ENCODE measurements at regions not wholly inside any gene's neighbourhood (a gene's known extent, or its start where the extent isn't known, plus 50 kb on each side); places are given as distances from the start of the nearest gene placed in this dataset.
"Not testable (repeated sequence)": the region's sequence is repeated elsewhere in the genome, so short reads cannot be mapped to it uniquely, and the experiment has no call there.

DNA sequence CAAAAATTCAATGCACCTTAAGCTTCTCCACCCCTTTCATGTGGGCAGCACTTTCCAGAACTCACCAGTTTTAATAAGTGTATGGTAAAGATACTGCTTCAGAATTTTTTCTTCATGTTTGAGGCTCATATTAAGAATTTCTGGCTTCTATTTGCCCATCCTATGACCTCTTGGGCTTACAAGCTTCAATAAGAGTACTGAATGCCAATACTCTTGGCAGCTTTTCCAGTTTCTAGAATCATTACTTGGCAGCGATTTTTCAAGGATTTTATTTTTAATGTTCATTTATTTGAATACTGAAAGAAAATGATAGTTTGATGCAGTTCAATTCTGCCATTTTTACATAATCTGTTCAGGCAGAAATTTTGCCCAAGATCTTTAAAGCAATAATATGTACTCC is 242.1 kb upstream of the KCND2 start:
- no peak for DNase-seq

DNA sequence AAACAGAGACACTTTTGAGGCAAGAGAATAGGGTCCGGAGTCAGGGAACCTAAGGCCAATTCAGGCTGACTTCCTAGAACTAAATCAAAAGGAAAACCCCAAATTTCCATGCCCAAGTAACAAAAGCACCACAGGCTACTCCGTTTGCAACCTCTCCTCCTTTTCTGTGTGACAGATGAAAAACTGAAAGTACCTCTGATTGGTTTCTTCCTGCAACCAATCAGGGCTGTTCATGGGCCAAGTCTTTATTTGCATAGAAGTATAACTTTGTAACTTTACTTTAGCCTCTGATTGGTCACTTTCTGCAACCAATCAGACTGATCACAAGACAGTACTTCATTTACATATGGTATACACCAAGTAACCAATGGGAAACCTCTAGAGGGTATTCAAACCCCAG is 239.9 kb upstream of the KCND2 start:
- DNase-seq: peak in 1 of 14 donors; percentile 4

DNA sequence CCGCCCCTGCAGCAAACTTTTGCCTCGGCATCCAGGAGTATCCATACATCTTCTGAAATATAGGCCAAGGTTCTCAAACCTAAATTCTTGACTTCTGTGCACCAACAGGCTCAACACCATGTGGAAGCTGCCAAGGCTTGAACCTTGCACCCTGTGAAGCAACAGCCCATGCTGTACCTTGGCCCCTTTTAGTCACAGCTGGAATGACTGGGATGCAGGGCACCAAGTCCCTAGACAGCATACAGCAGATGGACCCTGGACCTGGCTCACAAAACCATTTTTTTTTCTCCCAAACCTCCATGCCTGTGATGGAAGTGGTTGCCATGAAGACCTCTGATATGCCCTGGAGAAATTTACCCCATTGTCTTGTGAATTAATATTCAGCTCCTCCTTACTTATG is 233.8 kb upstream of the KCND2 start:
- DNase-seq: no peak

- DNase-seq: no peak
Measured at GRCh38 chr7:120041798-120042197, 231.2 kb upstream of the KCND2 start.

GRCh38 chr7:120043250-120043649 is 229.7 kb upstream of the KCND2 start:
- DNase-seq: no peak

GRCh38 chr7:120052884-120053382 is 220.0 kb upstream of the KCND2 start:
- no peak for DNase-seq

GRCh38 chr7:120053390-120053961 is 219.5 kb upstream of the KCND2 start:
- no peak for DNase-seq

DNA sequence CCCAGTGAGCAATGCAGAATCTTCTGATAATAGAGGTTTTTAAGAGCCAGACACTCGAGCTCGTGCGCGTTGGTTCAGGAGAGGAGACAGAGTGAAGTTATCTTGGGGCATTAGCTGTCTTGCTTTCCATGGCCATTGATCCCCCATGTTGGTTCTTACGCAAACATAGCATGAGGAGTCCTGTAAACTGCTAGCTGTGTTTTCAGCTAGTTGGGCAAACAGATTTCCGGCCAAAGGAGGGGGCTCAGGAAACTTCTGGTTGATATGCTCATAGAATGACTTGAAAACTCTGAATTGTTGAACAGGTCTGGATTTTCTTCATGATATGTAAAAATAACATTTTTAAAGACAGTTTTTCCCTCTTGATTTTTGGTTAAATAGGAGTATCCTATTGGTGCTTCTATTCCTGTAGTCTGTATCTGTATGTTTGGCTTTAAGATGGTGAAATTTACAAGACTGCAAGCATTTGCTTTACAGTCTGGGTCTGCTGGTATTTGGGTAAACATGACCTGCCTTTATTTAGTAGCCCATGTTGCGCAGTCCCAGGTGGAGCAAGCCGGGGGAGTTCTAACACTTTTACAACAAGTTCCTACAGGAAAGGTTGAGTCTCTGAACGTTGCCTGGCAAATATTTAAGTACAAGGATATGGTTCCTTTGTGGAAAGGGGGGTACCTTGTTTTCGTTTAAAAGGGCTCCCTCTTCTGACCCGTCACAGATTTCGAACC is 218.4 kb upstream of the KCND2 start:
- no peak for DNase-seq

DNA sequence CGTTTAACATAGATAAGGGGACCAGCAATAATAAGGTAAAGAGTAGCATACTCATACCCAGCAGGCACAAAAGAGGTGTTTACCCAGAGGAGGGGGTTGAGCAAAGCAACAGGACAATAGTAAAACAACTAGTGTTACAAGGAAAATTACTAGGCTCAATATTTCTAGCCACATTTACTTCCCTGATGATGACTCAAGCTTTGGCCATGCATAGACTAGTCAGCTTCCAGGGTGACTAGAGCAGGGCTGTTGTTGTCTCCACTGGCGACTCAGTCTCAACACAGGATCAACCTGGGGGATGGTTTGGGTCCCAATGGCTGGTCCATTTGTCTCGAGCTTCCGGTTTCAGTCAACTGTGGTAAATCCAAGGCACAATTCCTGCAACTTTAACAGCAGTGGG is 217.7 kb upstream of the KCND2 start:
- DNase-seq: no peak

GRCh38 chr7:120056227-120056626 is 216.7 kb upstream of the KCND2 start:
- no peak for DNase-seq

- peak in 1 of 14 donors; percentile 89 for DNase-seq
Measured at GRCh38 chr7:120059641-120060040, 213.3 kb upstream of the KCND2 start.

GRCh38 chr7:120060281-120060680 is 212.7 kb upstream of the KCND2 start:
- DNase-seq: peak in 1 of 14 donors; percentile 32

- DNase-seq: no peak
Measured at GRCh38 chr7:120060875-120061274, 212.1 kb upstream of the KCND2 start.

DNA sequence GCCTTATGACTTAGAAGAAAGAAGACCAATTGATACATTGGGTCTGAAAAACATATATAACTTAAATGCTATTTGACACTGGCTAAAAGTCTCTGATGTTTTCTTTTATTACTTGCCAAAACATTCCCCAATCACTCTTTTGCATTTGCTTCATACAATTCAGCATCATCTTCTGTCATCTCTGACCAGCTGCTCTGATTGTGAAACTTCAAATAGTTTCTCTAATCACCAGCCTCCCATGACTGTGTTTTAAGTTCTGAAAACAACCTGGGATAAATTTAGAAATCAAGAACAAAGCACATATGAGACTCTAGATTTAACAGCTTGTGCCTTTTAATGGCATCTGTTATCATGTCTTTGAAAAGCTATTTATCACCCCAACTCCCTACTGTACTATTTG is 208.4 kb upstream of the KCND2 start:
- no peak for DNase-seq

- not testable (repeated sequence) for DNase-seq
Measured at GRCh38 chr7:120066898-120067297, 206.1 kb upstream of the KCND2 start.

GRCh38 chr7:120070201-120070600 is 202.8 kb upstream of the KCND2 start:
- no peak for DNase-seq

- DNase-seq: no peak
Measured at GRCh38 chr7:120077777-120078176, 195.2 kb upstream of the KCND2 start.

- no peak for DNase-seq
Measured at GRCh38 chr7:120079022-120079421, 194.0 kb upstream of the KCND2 start.

DNA sequence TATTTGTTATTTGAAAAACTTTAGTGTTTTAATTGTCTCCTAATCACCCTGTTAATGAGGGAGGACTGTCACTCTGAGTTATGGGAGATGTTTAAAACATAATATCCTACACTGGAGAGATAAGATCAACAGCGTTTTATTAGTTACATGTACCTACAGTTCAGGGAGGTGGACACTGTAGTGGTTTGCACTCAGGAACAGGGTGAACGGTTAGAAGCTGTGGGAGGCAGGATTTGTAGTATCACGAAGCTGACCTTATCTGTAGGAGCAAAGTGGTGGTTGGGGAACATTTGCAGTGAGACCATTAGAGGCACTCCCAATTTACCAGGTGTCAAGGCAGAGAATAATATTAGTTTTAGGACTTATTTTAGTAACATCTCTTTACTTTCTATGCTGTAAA is 193.3 kb upstream of the KCND2 start:
- DNase-seq: no peak

GRCh38 chr7:120086468-120086867 is 186.5 kb upstream of the KCND2 start:
- DNase-seq: not testable (repeated sequence)

- DNase-seq: no peak
Measured at GRCh38 chr7:120089968-120090367, 183.0 kb upstream of the KCND2 start.

DNA sequence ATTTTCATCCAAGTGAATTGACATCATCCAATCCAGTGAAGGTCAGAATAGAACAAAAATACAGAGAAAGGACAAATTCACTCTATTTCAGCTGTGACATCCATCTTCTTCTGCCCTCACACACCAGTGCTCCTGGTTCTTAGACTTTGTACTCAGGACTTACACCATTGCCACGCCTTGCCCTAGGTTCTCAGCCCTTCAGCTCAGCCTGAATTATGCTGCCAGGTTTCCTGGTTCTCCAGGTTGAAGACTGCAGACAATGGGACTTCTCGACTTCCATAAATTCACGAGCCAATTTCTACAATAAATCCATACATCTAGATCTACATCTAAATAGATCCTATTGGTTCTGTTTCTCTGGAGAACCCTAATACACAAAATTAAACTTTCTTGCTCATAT is 181.2 kb upstream of the KCND2 start:
- no peak for DNase-seq

- no peak for DNase-seq
Measured at GRCh38 chr7:120097020-120097419, 176.0 kb upstream of the KCND2 start.

GRCh38 chr7:120097774-120098173 is 175.2 kb upstream of the KCND2 start:
- DNase-seq: no peak

Data from C1 segment of cervical spinal cord (tissue), 14 donors.